ENCODE measurements at regions not wholly inside any gene's neighbourhood (a gene's known extent, or its start where the extent isn't known, plus 50 kb on each side); places are given as distances from the start of the nearest gene placed in this dataset.

DNA sequence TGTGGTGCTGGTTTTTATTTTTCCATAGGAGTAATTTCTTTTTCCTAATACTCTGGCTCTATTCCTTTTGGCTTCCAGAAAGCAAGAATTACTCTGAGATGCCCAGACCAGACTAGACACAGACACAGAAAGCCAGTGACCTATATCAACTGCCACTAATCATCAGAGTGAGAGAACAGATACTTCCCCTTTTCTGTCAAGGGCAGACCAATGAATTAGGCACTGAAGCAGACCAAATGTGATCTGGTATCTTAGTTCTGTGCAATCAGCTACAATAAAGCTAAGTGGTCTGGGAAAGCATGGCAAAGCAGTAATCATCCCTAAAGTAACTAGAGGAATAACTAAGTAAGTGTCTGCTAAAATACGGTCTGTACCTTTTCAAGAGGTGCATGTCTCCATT is 239.1 kb downstream of the ELAVL2 start:
- Histone ChIP-seq H2AFZ (ENCODE audit: low read depth, low read length) (no peak overlapping the region), H3K36me3 (ENCODE audit: insufficient read depth, low read length) (no peaks in the 10 kb centered on the region), H3K27me3 (ENCODE audit: insufficient read depth, low read depth, low read length) (no peaks in the 10 kb centered on the region), H3F3A (ENCODE audit: insufficient read depth, low read length, poor library complexity, severe bottlenecking) (no peaks in the 10 kb centered on the region), H3K4me3 (ENCODE audit: low read length) (no peak overlapping the region), H3K27ac (ENCODE audit: low read length) (no peak overlapping the region), H4K20me1 (ENCODE audit: insufficient read depth) (no peaks in the 10 kb centered on the region), H3K9me3 (ENCODE audit: low read length) (no peaks in the 10 kb centered on the region), H3K9ac (ENCODE audit: low read length) (no peak overlapping the region), H3K9me2 (ENCODE audit: insufficient read depth, low read length) (no peaks in the 10 kb centered on the region), H3K79me2 (replicated peaks; ENCODE audit: insufficient read depth, low read length) (no peaks in the 10 kb centered on the region), H3K4me2 (ENCODE audit: low read length) (no peak overlapping the region)
- TF ChIP-seq, protein P1, sequence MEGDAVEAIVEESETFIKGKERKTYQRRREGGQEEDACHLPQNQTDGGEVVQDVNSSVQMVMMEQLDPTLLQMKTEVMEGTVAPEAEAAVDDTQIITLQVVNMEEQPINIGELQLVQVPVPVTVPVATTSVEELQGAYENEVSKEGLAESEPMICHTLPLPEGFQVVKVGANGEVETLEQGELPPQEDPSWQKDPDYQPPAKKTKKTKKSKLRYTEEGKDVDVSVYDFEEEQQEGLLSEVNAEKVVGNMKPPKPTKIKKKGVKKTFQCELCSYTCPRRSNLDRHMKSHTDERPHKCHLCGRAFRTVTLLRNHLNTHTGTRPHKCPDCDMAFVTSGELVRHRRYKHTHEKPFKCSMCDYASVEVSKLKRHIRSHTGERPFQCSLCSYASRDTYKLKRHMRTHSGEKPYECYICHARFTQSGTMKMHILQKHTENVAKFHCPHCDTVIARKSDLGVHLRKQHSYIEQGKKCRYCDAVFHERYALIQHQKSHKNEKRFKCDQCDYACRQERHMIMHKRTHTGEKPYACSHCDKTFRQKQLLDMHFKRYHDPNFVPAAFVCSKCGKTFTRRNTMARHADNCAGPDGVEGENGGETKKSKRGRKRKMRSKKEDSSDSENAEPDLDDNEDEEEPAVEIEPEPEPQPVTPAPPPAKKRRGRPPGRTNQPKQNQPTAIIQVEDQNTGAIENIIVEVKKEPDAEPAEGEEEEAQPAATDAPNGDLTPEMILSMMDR (IDR thresholded peaks at IDR 0.05; ENCODE audit: poor library complexity, severe bottlenecking), result no peak
- TF ChIP-seq EP300 (conservative IDR thresholded peaks at IDR 0.05; ENCODE audit: poor library complexity, severe bottlenecking) (no peak), RAD21 (conservative IDR thresholded peaks at IDR 0.05) (no peak), MXI1 (conservative IDR thresholded peaks at IDR 0.05; ENCODE audit: poor library complexity, severe bottlenecking) (no peak), TAF1 (IDR thresholded peaks at IDR 0.05; ENCODE audit: low read depth) (no peak), POLR2AphosphoS5 (IDR thresholded peaks at IDR 0.05) (no peak), EZH2 (IDR thresholded peaks at IDR 0.05; ENCODE audit: borderline replicate concordance, insufficient read depth, low read length, poor library complexity, severe bottlenecking) (no peak), SMC3 (conservative IDR thresholded peaks at IDR 0.05; ENCODE audit: poor library complexity) (no peak)
- TF ChIP-seq, protein P2, sequence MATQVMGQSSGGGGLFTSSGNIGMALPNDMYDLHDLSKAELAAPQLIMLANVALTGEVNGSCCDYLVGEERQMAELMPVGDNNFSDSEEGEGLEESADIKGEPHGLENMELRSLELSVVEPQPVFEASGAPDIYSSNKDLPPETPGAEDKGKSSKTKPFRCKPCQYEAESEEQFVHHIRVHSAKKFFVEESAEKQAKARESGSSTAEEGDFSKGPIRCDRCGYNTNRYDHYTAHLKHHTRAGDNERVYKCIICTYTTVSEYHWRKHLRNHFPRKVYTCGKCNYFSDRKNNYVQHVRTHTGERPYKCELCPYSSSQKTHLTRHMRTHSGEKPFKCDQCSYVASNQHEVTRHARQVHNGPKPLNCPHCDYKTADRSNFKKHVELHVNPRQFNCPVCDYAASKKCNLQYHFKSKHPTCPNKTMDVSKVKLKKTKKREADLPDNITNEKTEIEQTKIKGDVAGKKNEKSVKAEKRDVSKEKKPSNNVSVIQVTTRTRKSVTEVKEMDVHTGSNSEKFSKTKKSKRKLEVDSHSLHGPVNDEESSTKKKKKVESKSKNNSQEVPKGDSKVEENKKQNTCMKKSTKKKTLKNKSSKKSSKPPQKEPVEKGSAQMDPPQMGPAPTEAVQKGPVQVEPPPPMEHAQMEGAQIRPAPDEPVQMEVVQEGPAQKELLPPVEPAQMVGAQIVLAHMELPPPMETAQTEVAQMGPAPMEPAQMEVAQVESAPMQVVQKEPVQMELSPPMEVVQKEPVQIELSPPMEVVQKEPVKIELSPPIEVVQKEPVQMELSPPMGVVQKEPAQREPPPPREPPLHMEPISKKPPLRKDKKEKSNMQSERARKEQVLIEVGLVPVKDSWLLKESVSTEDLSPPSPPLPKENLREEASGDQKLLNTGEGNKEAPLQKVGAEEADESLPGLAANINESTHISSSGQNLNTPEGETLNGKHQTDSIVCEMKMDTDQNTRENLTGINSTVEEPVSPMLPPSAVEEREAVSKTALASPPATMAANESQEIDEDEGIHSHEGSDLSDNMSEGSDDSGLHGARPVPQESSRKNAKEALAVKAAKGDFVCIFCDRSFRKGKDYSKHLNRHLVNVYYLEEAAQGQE (IDR thresholded peaks at IDR 0.05; ENCODE audit: borderline replicate concordance), result no peak

DNA sequence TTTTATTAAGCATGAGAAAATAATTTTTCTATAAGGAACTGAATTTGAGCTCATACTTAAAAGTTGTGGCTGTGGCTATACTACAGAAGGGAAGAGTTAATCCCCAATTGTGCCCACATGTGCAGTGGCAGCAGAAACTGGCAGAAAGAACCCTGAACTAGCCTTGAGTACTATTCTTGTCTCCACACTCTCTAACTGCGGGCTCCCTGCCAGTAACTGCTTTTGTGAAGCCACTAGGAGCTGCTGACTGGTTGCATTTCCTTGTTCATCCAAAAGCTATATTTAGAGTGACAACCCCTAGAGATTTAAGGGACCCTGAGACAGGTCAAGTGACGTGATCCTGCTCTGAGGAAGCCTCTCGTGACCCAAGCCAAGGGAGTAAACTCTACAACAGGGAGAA is 238.6 kb downstream of the ELAVL2 start:
- H3K9me2 ChIP-seq (ENCODE audit: insufficient read depth, low read length), result no peaks in the 10 kb centered on the region
- no peak overlapping the region for H3K27ac ChIP-seq (ENCODE audit: low read length)
- no peaks in the 10 kb centered on the region for H3F3A ChIP-seq (ENCODE audit: insufficient read depth, low read length, poor library complexity, severe bottlenecking)
- H3K4me2 ChIP-seq (ENCODE audit: low read length), result no peak overlapping the region
- TF ChIP-seq EP300 (conservative IDR thresholded peaks at IDR 0.05; ENCODE audit: poor library complexity, severe bottlenecking) (no peak), SMC3 (conservative IDR thresholded peaks at IDR 0.05; ENCODE audit: poor library complexity) (no peak), POLR2AphosphoS5 (IDR thresholded peaks at IDR 0.05) (no peak), EZH2 (IDR thresholded peaks at IDR 0.05; ENCODE audit: borderline replicate concordance, insufficient read depth, low read length, poor library complexity, severe bottlenecking) (no peak), TAF1 (IDR thresholded peaks at IDR 0.05; ENCODE audit: low read depth) (no peak), MXI1 (conservative IDR thresholded peaks at IDR 0.05; ENCODE audit: poor library complexity, severe bottlenecking) (no peak), RAD21 (conservative IDR thresholded peaks at IDR 0.05) (no peak)
- TF ChIP-seq, protein P2 (IDR thresholded peaks at IDR 0.05; ENCODE audit: borderline replicate concordance), result no peak
- TF ChIP-seq, protein P1 (IDR thresholded peaks at IDR 0.05; ENCODE audit: poor library complexity, severe bottlenecking), result no peak
- no peaks in the 10 kb centered on the region for H4K20me1 ChIP-seq (ENCODE audit: insufficient read depth)
- no peaks in the 10 kb centered on the region for H3K79me2 ChIP-seq (replicated peaks; ENCODE audit: insufficient read depth, low read length)
- no peak overlapping the region for H3K4me3 ChIP-seq (ENCODE audit: low read length)
- H3K36me3 ChIP-seq (ENCODE audit: insufficient read depth, low read length), result no peaks in the 10 kb centered on the region
- no peak overlapping the region for H2AFZ ChIP-seq (ENCODE audit: low read depth, low read length)
- no peak overlapping the region for H3K9ac ChIP-seq (ENCODE audit: low read length)
- H3K27me3 ChIP-seq (ENCODE audit: insufficient read depth, low read depth, low read length), result no peaks in the 10 kb centered on the region
- H3K9me3 ChIP-seq (ENCODE audit: low read length), result no peaks in the 10 kb centered on the region
